DND-41 (cell line): ENCODE measurements at regions not wholly inside any gene's neighbourhood (a gene's known extent, or its start where the extent isn't known, plus 50 kb on each side); places are given as distances from the start of the nearest gene placed in this dataset.

Experiments
- ATAC-seq: fragments of 200-7000 bp; cut with Tn5 transposase; 3 replicates; pipeline ENCODE4 v1.9.1; 2021; ENCODE audit warnings: low read depth; ENCODE audit not compliant: insufficient read depth
- DNase-seq: peaks from one replicate; pipeline ENCODE4 v3.0.0-alpha.2; 2020
- H2AFZ ChIP-seq: 2 replicates; pipeline ENCODE4 v1.6.0; 2012; ENCODE audit warnings: low read depth, low read length
- H3K27ac ChIP-seq: 2 replicates; pipeline ENCODE4 v1.5.1; 2012; ENCODE audit warnings: low read length, inconsistent platforms
- H3K27me3 ChIP-seq: fragments of 200-600 bp; sonication (generic); 2 replicates; pipeline ENCODE4 v1.6.0; 2012; ENCODE audit warnings: low read length, mild to moderate bottlenecking, inconsistent platforms; ENCODE audit not compliant: insufficient read depth, poor library complexity
- H3K36me3 ChIP-seq: 2 replicates; pipeline ENCODE4 v1.5.1; 2012; ENCODE audit warnings: low read length, inconsistent platforms; ENCODE audit not compliant: insufficient read depth
- H3K4me1 ChIP-seq: 2 replicates; pipeline ENCODE4 v1.5.1; 2012; ENCODE audit warnings: mild to moderate bottlenecking, low read length; ENCODE audit not compliant: insufficient read depth
- H3K4me2 ChIP-seq: 2 replicates; pipeline ENCODE4 v1.6.0; 2012; ENCODE audit warnings: mild to moderate bottlenecking, moderate library complexity, low read length, inconsistent platforms; ENCODE audit not compliant: insufficient read depth
- H3K4me3 ChIP-seq, 2 experiments: fragments of 200-600 bp in 1 of 2; shearing (Covaris generic) in 1 of 2; 2 replicates each; pipeline ENCODE4 v1.5.1; 2012 to 2016; ENCODE audit warnings: inconsistent platforms in 2 of 2, low read length in 2 of 2, mild to moderate bottlenecking in 2 of 2, low read depth in 1 of 2, moderate library complexity in 1 of 2
- H3K79me2 ChIP-seq: 2 replicates; pipeline ENCODE4 v1.6.0; 2012; ENCODE audit warnings: low read length, inconsistent platforms; ENCODE audit not compliant: insufficient read depth
- H3K9ac ChIP-seq: 2 replicates; pipeline ENCODE4 v1.6.0; 2012; ENCODE audit warnings: low read depth, mild to moderate bottlenecking, inconsistent platforms, low read length, moderate library complexity
- H3K9me3 ChIP-seq: 2 replicates; pipeline ENCODE4 v1.5.1; 2012; ENCODE audit warnings: low read length, moderate library complexity, mild to moderate bottlenecking, inconsistent platforms; ENCODE audit not compliant: insufficient read depth, severe bottlenecking
- H4K20me1 ChIP-seq: 2 replicates; pipeline ENCODE4 v1.6.0; 2012; ENCODE audit warnings: low read length; ENCODE audit not compliant: insufficient read depth
- CTCF ChIP-seq: IDR thresholded peaks from 2 replicates; pipeline ENCODE4 v1.5.1; 2012; ENCODE audit warnings: borderline replicate concordance, low read length, moderate library complexity, mild to moderate bottlenecking; ENCODE audit not compliant: poor library complexity, severe bottlenecking; ENCODE audit errors: extremely low read depth
- EZH2 ChIP-seq: IDR thresholded peaks from 3 replicates; pipeline ENCODE4 v1.6.1; 2012; ENCODE audit warnings: borderline replicate concordance, low read depth, mild to moderate bottlenecking, moderate library complexity, low read length, inconsistent platforms; ENCODE audit not compliant: severe bottlenecking

- no peak for DNase-seq
Measured at GRCh38 chr2:147013696-147014392, 831.0 kb upstream of the ACVR2A start.

GRCh38 chr2:147008481-147008880, 836.3 kb upstream of the ACVR2A start:
- ATAC-seq (no peak), DNase-seq (no peak)
- Histone ChIP-seq H3K36me3 (no peaks in the 10 kb centered on the region), H3K27me3 (no peaks in the 10 kb centered on the region), H3K27ac (no peak overlapping the region), H2AFZ (no peak overlapping the region), H3K4me2 (no peak overlapping the region), H3K4me1 (no peaks in the 10 kb centered on the region), H3K9ac (no peak overlapping the region), H3K79me2 (no peaks in the 10 kb centered on the region), H4K20me1 (no peaks in the 10 kb centered on the region), H3K9me3 (no peaks in the 10 kb centered on the region), H3K4me3 (no peak overlapping the region)
- no peak for TF ChIP-seq CTCF
- no peak for TF ChIP-seq EZH2

More at GRCh38 chr2:147013696-147014392, 831.0 kb upstream of the ACVR2A start:
- no peaks in the 10 kb centered on the region for H3K9me3 ChIP-seq
- H3K4me3 ChIP-seq: no peak overlapping the region
- H3K4me1 ChIP-seq: no peaks in the 10 kb centered on the region
- no peak for TF ChIP-seq EZH2
- no peak for TF ChIP-seq CTCF
- no peaks in the 10 kb centered on the region for H4K20me1 ChIP-seq
- no peaks in the 10 kb centered on the region for H3K79me2 ChIP-seq
- H3K27me3 ChIP-seq: no peaks in the 10 kb centered on the region
- no peaks in the 10 kb centered on the region for H3K36me3 ChIP-seq
- ATAC-seq: no peak
- no peak overlapping the region for H3K9ac ChIP-seq
- H3K4me2 ChIP-seq: no peak overlapping the region
- no peak overlapping the region for H3K27ac ChIP-seq
- no peak overlapping the region for H2AFZ ChIP-seq

GRCh38 chr2:147006736-147007141, 838.1 kb upstream of the ACVR2A start:
- no peaks in the 10 kb centered on the region for H3K9me3 ChIP-seq
- no peaks in the 10 kb centered on the region for H3K36me3 ChIP-seq
- H3K27ac ChIP-seq: no peak overlapping the region
- no peaks in the 10 kb centered on the region for H3K27me3 ChIP-seq
- TF ChIP-seq CTCF: no peak
- TF ChIP-seq EZH2: no peak
- H3K4me1 ChIP-seq: no peaks in the 10 kb centered on the region
- H4K20me1 ChIP-seq: no peaks in the 10 kb centered on the region
- no peak for ATAC-seq
- no peak overlapping the region for H3K9ac ChIP-seq
- no peak overlapping the region for H3K4me3 ChIP-seq
- no peaks in the 10 kb centered on the region for H3K79me2 ChIP-seq
- no peak for DNase-seq
- H2AFZ ChIP-seq: no peak overlapping the region
- no peak overlapping the region for H3K4me2 ChIP-seq

- Histone ChIP-seq H3K36me3 (no peaks in the 10 kb centered on the region), H3K79me2 (no peaks in the 10 kb centered on the region), H3K27ac (no peak overlapping the region), H3K27me3 (no peaks in the 10 kb centered on the region), H2AFZ (no peak overlapping the region), H3K4me2 (no peak overlapping the region), H3K4me3 (no peak overlapping the region), H3K9me3 (no peaks in the 10 kb centered on the region), H4K20me1 (no peaks in the 10 kb centered on the region), H3K9ac (no peak overlapping the region), H3K4me1 (no peaks in the 10 kb centered on the region)
- TF ChIP-seq CTCF (no peak), EZH2 (no peak)
- no peak for DNase-seq
- ATAC-seq: no peak
Measured at GRCh38 chr2:147003081-147003480, 841.7 kb upstream of the ACVR2A start.
